ENCODE measurements at regions not wholly inside any gene's neighbourhood (a gene's known extent, or its start where the extent isn't known, plus 50 kb on each side); places are given as distances from the start of the nearest gene placed in this dataset.

DNA sequence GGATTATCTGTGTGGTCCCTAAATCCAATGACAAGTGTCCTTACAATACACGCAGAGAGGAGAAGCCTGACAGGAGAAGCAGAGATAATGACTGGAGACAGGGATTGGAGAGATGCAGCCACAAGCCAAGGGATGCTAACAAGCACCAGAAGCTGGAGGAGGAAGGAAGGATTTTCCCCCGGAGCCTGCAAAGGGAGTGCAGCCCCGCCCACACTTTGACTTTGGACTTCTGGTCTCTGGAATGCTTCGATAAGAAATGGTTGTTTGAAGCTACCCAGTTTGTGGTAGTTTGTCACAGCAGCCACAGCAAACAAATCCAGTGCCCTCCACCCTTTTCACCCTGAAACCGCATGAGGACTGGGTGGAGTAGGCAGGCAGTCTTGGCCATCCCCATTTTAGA, 77.2 kb upstream of the BOD1 start:
- Mint-ChIP-seq H3K9me3 (peaks cover 4% of the 10 kb centered on the region), H3K4me3 (no peak overlapping the region), H3K27ac (no peak overlapping the region), H3K36me3 (no peaks in the 10 kb centered on the region), H3K4me1 (ENCODE audit: unreplicated experiment) (peaks cover 31% of the 10 kb centered on the region), H3K27me3 (no peaks in the 10 kb centered on the region)
- TF ChIP-seq, protein P1, sequence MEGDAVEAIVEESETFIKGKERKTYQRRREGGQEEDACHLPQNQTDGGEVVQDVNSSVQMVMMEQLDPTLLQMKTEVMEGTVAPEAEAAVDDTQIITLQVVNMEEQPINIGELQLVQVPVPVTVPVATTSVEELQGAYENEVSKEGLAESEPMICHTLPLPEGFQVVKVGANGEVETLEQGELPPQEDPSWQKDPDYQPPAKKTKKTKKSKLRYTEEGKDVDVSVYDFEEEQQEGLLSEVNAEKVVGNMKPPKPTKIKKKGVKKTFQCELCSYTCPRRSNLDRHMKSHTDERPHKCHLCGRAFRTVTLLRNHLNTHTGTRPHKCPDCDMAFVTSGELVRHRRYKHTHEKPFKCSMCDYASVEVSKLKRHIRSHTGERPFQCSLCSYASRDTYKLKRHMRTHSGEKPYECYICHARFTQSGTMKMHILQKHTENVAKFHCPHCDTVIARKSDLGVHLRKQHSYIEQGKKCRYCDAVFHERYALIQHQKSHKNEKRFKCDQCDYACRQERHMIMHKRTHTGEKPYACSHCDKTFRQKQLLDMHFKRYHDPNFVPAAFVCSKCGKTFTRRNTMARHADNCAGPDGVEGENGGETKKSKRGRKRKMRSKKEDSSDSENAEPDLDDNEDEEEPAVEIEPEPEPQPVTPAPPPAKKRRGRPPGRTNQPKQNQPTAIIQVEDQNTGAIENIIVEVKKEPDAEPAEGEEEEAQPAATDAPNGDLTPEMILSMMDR (conservative IDR thresholded peaks at IDR 0.05), result no peak
- DNase-seq (ENCODE audit: extremely low spot score, unreplicated experiment), result no peak

DNA sequence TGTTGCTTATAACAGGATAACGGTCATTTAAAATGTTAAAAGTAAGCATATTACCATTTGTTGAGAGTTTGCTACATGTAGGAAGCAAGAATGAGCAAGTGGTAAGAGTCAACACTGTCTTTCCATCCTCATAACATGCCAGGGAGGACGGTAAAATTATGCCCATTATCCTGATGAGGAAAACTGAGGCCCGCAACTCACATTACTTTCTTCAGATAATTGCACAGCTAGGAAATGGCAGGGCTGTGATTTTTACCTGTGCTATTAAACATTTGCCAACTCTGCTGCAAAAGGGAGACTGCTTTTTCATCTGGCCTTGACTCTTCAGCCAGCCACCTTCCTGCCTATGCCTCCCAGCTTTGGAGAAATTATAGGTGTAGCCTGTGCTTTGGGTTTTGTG, 79.8 kb upstream of the BOD1 start:
- TF ChIP-seq, protein P1 (conservative IDR thresholded peaks at IDR 0.05), result no peak
- Mint-ChIP-seq H3K4me3 (no peak overlapping the region), H3K27ac (no peak overlapping the region), H3K27me3 (no peaks in the 10 kb centered on the region), H3K36me3 (no peaks in the 10 kb centered on the region), H3K9me3 (peaks cover 4% of the 10 kb centered on the region), H3K4me1 (ENCODE audit: unreplicated experiment) (peaks cover 12% of the 10 kb centered on the region)
- DNase-seq (ENCODE audit: extremely low spot score, unreplicated experiment), result no peak

DNA sequence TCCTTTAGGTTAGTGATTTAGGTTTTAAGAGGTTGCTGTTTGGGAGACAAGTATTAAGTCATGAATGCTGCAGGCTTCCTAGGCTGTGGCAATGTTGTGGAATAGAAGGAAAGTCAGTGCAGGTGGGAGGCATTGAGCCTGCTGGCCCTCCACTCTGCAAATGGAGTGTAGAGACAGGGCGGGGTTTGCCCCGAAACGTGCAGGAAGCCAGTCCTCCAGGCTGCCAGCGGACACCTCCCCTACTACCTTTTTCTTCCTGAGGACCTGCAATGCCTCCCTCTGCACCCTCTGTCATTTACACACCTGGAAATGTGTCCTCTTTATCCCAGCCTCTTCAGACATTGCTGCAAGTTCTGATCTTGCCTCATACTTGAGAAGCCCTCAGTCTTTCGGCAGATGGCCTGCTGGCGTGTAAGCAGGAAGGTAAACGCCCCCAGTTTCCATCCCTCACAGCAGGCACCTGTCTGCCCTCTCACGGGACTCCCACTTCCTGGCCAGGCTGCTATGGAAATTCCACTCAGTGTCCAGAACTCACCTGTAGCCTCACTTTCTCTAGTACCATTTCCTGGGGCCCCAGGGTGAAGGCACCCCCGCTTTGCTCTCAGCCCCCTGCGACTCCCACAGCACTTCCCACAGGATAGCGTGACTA, 81.6 kb upstream of the BOD1 start:
- H3K27ac Mint-ChIP-seq, result no peak overlapping the region
- H3K9me3 Mint-ChIP-seq, result peaks cover 4% of the 10 kb centered on the region
- TF ChIP-seq, protein P1 (conservative IDR thresholded peaks at IDR 0.05), result no peak
- H3K36me3 Mint-ChIP-seq, result no peaks in the 10 kb centered on the region
- no peaks in the 10 kb centered on the region for H3K27me3 Mint-ChIP-seq
- peaks cover 5% of the 10 kb centered on the region for H3K4me1 Mint-ChIP-seq (ENCODE audit: unreplicated experiment)
- no peak overlapping the region for H3K4me3 Mint-ChIP-seq
- no peak for DNase-seq (ENCODE audit: extremely low spot score, unreplicated experiment)

DNA sequence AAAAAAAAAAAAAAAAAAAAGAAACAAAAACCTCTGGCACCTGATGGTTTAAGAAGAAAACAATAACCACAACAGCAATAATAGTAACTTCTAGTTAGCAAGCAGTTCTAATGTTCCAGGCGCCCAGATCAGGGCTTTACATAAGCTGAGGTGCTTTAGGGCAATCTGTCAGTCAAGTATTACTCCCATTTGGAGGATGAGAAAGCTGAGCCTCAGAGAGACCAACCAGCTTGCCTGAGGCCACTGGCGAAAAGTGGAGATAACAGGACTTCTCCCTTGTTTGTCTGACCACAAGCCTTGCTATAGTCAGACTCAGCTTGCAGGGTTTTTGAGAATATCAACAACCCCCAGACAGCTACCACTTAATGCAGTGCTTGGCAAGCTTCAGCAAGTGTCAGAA, 83.5 kb upstream of the BOD1 start:
- no peaks in the 10 kb centered on the region for H3K27me3 Mint-ChIP-seq
- TF ChIP-seq, protein P1 (conservative IDR thresholded peaks at IDR 0.05), result no peak
- H3K4me3 Mint-ChIP-seq, result no peak overlapping the region
- DNase-seq (ENCODE audit: extremely low spot score, unreplicated experiment), result no peak
- no peaks in the 10 kb centered on the region for H3K9me3 Mint-ChIP-seq
- no peaks in the 10 kb centered on the region for H3K36me3 Mint-ChIP-seq
- no peak overlapping the region for H3K27ac Mint-ChIP-seq
- H3K4me1 Mint-ChIP-seq (ENCODE audit: unreplicated experiment), result peaks cover 9% of the 10 kb centered on the region

DNA sequence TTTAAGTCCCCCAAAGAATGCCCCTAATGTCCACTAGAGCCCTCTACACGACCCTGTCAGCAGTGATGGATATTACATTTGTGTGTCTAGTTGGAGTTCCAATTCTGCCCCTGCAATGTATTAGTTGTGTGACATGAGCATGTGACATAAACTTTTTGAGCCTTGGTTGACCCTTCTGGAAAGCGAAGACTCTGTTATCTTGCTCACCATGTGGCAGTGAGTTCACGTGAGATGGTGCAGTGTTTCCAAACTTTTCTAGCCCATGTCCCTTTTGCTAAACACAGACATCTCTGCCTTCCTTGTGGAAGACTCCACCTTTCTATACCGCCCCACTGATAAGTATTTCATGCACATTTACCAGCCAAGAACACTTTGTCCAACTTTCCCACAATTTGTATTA, 87.0 kb upstream of the BOD1 start:
- Mint-ChIP-seq H3K36me3 (no peaks in the 10 kb centered on the region), H3K4me3 (no peak overlapping the region), H3K27me3 (no peaks in the 10 kb centered on the region), H3K27ac (no peak overlapping the region), H3K4me1 (ENCODE audit: unreplicated experiment) (peaks cover 13% of the 10 kb centered on the region), H3K9me3 (no peaks in the 10 kb centered on the region)
- TF ChIP-seq, protein P1 (conservative IDR thresholded peaks at IDR 0.05), result no peak
- no peak for DNase-seq (ENCODE audit: extremely low spot score, unreplicated experiment)
